Heart left ventricle (tissue), 13 donors: ENCODE measurements at regions not wholly inside any gene's neighbourhood (a gene's known extent, or its start where the extent isn't known, plus 50 kb on each side); places are given as distances from the start of the nearest gene placed in this dataset.

Source experiments
- POLR2A ChIP-seq, 2 donors: fragments of 450-650 bp; IDR thresholded peaks; one replicate each; pipeline ENCODE4 v1.6.1; 2017; ENCODE audit warnings: antibody characterized with exemption in 2 of 2, mild to moderate bottlenecking in 2 of 2, moderate library complexity in 2 of 2
- TF ChIP-seq, protein P1 (sequence below), 12 donors: fragments of 200-600 bp; sonication (generic) in 4 of 12; IDR thresholded peaks; one replicate each; pipeline versions ENCODE4 v1.5.0 to v1.8.0; 2018 to 2022; ENCODE audit warnings: antibody characterized with exemption in 12 of 12, mild to moderate bottlenecking in 5 of 12
- donor health status: ischemic (EF 13 %, LVEDD 7.1; RV severe dilation, severe dysfunction).
- donor health status: DM: no; HTN: yes; CAD: no.
- donor health status: DM: no; HTN: no; CAD: no.
- donor health status: ischemic (EF 25% LVEDD 6.9; RV normal size, moderate dysfunction).
- donor health status: ischemic (EF 25% LVEDD 5.7; RV mildly dilated, moderate dysfunction).
- donor health status: ischemic (EF 35%, LVEDD 5.7; RV mildly dilated, moderate dysfunction).
- donor health status: nonischemic (EF 11% LVEDD 7.7; RV severe dilation, severe dysfunction).
- donor health status: DM: yes; HTN: yes; CAD: no.
- donor health status: PGD.
- donor health status: ischemic (EF 29% LVEDD 5.4; RV normal size, mild dysfunction).
- donor health status: nonischemic (EF 23%, LVEDD 6.1; RV moderate dilation, normal function).

GRCh38 chr13:31684466-31684865 lies 54.9 kb upstream of the RXFP2 start:
- TF ChIP-seq, protein P1, sequence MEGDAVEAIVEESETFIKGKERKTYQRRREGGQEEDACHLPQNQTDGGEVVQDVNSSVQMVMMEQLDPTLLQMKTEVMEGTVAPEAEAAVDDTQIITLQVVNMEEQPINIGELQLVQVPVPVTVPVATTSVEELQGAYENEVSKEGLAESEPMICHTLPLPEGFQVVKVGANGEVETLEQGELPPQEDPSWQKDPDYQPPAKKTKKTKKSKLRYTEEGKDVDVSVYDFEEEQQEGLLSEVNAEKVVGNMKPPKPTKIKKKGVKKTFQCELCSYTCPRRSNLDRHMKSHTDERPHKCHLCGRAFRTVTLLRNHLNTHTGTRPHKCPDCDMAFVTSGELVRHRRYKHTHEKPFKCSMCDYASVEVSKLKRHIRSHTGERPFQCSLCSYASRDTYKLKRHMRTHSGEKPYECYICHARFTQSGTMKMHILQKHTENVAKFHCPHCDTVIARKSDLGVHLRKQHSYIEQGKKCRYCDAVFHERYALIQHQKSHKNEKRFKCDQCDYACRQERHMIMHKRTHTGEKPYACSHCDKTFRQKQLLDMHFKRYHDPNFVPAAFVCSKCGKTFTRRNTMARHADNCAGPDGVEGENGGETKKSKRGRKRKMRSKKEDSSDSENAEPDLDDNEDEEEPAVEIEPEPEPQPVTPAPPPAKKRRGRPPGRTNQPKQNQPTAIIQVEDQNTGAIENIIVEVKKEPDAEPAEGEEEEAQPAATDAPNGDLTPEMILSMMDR (IDR thresholded peaks at IDR 0.05) = no peak
- TF ChIP-seq POLR2A (IDR thresholded peaks at IDR 0.05) = no peak
